Bronchial epithelial cell (primary cell): ENCODE measurements at regions not wholly inside any gene's neighbourhood (a gene's known extent, or its start where the extent isn't known, plus 50 kb on each side); places are given as distances from the start of the nearest gene placed in this dataset.

Source experiments
- DNase-seq: peaks from one replicate; pipeline ENCODE4 v3.0.0-alpha.2; 2010; ENCODE audit warnings: low read depth
- FAIRE-seq: peaks from 2 replicates; lab custom pipeline; 2011; peaks lifted over from hg19 to GRCh38; lab: Jason Lieb, UNC
- H3K27me3 ChIP-seq: 2 replicates; pipeline ENCODE4 v1.5.1; 2011; ENCODE audit warnings: low read length; ENCODE audit not compliant: control insufficient read depth, insufficient read depth
- H3K36me3 ChIP-seq: 2 replicates; pipeline ENCODE4 v1.5.1; 2011; ENCODE audit warnings: low read length; ENCODE audit not compliant: control insufficient read depth, insufficient read depth
- H3K4me3 ChIP-seq: 2 replicates; pipeline ENCODE4 v1.5.1; 2011; ENCODE audit warnings: mild to moderate bottlenecking, low read depth, low read length, control low read depth
- CTCF ChIP-seq: IDR thresholded peaks from 2 replicates; pipeline ENCODE4 v1.5.1; 2011; ENCODE audit warnings: mild to moderate bottlenecking, moderate library complexity, low read length, control low read depth, inconsistent platforms; ENCODE audit not compliant: insufficient read depth, severe bottlenecking

DNA sequence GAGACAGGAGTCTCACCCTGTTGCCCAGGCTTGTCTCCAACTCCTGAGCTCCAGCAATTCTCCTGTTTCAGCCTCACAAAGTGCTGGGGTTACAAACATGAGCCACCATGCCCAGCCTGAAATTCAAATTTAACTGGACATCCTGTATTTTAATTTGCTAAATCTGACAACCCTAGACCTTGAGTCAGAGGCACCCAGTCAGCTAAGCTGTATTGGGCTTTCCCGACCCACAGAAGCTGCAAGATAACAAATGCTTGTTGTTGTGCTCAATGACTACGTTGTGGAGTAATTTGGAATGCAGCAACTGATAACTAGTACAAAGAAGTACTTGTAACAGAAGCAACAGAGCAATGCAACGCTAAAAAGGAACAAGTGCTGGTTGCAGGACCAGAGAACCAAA lies 533.1 kb downstream of the NTRK2 start:
- FAIRE-seq, result no peak
- no peak for TF ChIP-seq CTCF
- no peak overlapping the region for H3K4me3 ChIP-seq
- no peaks in the 10 kb centered on the region for H3K36me3 ChIP-seq
- DNase-seq, result peak; percentile 73
- no peaks in the 10 kb centered on the region for H3K27me3 ChIP-seq

GRCh38 chr9:85200726-85201404 lies 531.3 kb downstream of the NTRK2 start:
- TF ChIP-seq CTCF, result no peak
- no peaks in the 10 kb centered on the region for H3K27me3 ChIP-seq
- FAIRE-seq, result no peak
- peak; percentile 88 for DNase-seq
- no peaks in the 10 kb centered on the region for H3K36me3 ChIP-seq
- H3K4me3 ChIP-seq, result no peak overlapping the region

GRCh38 chr9:85199866-85200495 lies 530.5 kb downstream of the NTRK2 start:
- Histone ChIP-seq H3K27me3 (no peaks in the 10 kb centered on the region), H3K36me3 (no peaks in the 10 kb centered on the region), H3K4me3 (no peak overlapping the region)
- DNase-seq (no peak), FAIRE-seq (no peak)
- no peak for TF ChIP-seq CTCF

- H3K27me3 ChIP-seq, result peaks cover 2% of the 10 kb centered on the region
- FAIRE-seq (no peak), DNase-seq (no peak)
- no peak for TF ChIP-seq CTCF
- H3K4me3 ChIP-seq, result no peak overlapping the region
- no peaks in the 10 kb centered on the region for H3K36me3 ChIP-seq
These were observed 523.2 kb downstream of the NTRK2 start for GRCh38 chr9:85192750-85193149.

DNA sequence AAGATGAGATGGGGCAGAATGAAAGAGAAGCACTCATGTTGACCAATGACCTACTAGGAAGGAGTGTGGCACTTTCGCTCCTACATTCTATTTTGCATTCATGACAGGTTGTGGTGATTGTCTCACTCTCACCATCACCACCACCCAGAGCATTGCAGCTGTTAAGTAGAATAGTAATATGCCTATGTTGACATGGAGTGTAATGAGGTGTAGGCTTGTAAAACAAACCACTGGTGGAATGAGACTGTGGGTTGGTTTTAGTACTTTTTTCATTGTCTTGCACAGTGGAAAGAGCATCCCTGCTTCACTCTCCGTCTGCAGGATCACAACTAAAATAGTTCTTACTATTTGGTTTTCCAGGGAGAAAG lies 516.7 kb downstream of the NTRK2 start:
- FAIRE-seq (no peak), DNase-seq (no peak)
- H3K4me3 ChIP-seq, result no peak overlapping the region
- no peaks in the 10 kb centered on the region for H3K27me3 ChIP-seq
- no peaks in the 10 kb centered on the region for H3K36me3 ChIP-seq
- no peak for TF ChIP-seq CTCF
